Kidney epithelial cell (primary cell): ENCODE measurements at regions not wholly inside any gene's neighbourhood (a gene's known extent, or its start where the extent isn't known, plus 50 kb on each side); places are given as distances from the start of the nearest gene placed in this dataset.

Experiments used
- DNase-seq: peaks from one replicate; pipeline ENCODE4 v3.0.0-alpha.2; 2010; ENCODE audit warnings: low read depth
- H3K27me3 ChIP-seq: 2 replicates; pipeline ENCODE4 v1.6.0; 2011; ENCODE audit warnings: low read length; ENCODE audit not compliant: control insufficient read depth, insufficient read depth
- H3K36me3 ChIP-seq: 2 replicates; pipeline ENCODE4 v1.5.1; 2011; ENCODE audit warnings: low read length; ENCODE audit not compliant: control insufficient read depth, insufficient read depth
- H3K4me3 ChIP-seq: 2 replicates; pipeline ENCODE4 v1.5.1; 2011; ENCODE audit warnings: low read depth, mild to moderate bottlenecking, control low read depth, low read length
- CTCF ChIP-seq: IDR thresholded peaks from 2 replicates; pipeline ENCODE4 v1.5.1; 2011; ENCODE audit warnings: mild to moderate bottlenecking, moderate library complexity, low read length, control low read depth, inconsistent platforms; ENCODE audit not compliant: insufficient read depth, poor library complexity, severe bottlenecking

GRCh38 chr12:78441737-78442453 is 422.7 kb upstream of the SYT1 start:
- Histone ChIP-seq H3K27me3 (no peaks in the 10 kb centered on the region), H3K4me3 (no peak overlapping the region), H3K36me3 (no peaks in the 10 kb centered on the region)
- TF ChIP-seq CTCF: no peak
- DNase-seq: no peak

GRCh38 chr12:78442454-78442801 is 422.1 kb upstream of the SYT1 start:
- TF ChIP-seq CTCF: no peak
- no peak for DNase-seq
- Histone ChIP-seq H3K4me3 (no peak overlapping the region), H3K36me3 (no peaks in the 10 kb centered on the region), H3K27me3 (no peaks in the 10 kb centered on the region)

GRCh38 chr12:78446555-78446954 is 418.0 kb upstream of the SYT1 start:
- no peak for TF ChIP-seq CTCF
- no peak for DNase-seq
- H3K36me3 ChIP-seq: no peaks in the 10 kb centered on the region
- no peaks in the 10 kb centered on the region for H3K27me3 ChIP-seq
- no peak overlapping the region for H3K4me3 ChIP-seq

- TF ChIP-seq CTCF: no peak
- H3K36me3 ChIP-seq: no peaks in the 10 kb centered on the region
- H3K27me3 ChIP-seq: no peaks in the 10 kb centered on the region
- DNase-seq: no peak
- no peak overlapping the region for H3K4me3 ChIP-seq
These were observed 417.2 kb upstream of the SYT1 start for GRCh38 chr12:78447373-78447772.

GRCh38 chr12:78448692-78449091 is 415.9 kb upstream of the SYT1 start:
- Histone ChIP-seq H3K4me3 (no peak overlapping the region), H3K27me3 (no peaks in the 10 kb centered on the region), H3K36me3 (no peaks in the 10 kb centered on the region)
- no peak for TF ChIP-seq CTCF
- no peak for DNase-seq

GRCh38 chr12:78455991-78456390 is 408.6 kb upstream of the SYT1 start:
- DNase-seq: no peak
- no peak for TF ChIP-seq CTCF
- H3K36me3 ChIP-seq: no peaks in the 10 kb centered on the region

More at GRCh38 chr12:78455991-78456390, 408.6 kb upstream of the SYT1 start:
- H3K27me3 ChIP-seq: no peaks in the 10 kb centered on the region
- H3K4me3 ChIP-seq: no peak overlapping the region
